ENCODE measurements at regions not wholly inside any gene's neighbourhood (a gene's known extent, or its start where the extent isn't known, plus 50 kb on each side); places are given as distances from the start of the nearest gene placed in this dataset.

DNA sequence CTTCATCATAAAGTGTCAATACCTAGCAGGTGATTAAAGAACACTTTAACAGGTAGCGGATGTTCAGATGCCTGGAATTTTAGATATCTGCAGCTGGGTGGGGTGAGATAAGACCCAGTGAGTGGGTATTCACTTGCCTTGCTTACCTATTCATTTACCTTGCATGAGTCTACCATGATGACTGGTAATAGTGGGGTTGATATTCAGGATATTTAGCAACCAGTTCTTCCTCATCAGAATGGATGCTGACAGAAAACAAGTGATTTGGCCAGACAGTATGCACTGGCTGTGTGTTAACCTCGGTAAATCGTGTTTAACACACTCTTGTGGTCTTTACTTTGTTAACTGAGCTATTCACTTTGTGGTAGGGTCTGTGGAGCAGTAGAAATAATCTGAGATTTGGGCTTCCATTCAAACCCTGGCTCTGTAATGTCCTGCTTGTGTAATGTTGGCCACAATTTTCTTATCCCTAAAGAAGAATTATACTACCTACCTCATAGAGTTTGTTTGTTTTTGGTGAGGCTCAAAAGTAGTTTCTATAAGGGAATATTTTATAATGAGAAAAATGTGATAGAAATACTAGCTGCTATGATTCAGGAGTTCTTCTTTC lies 391.9 kb upstream of the TBL1XR1 start:
- TF ChIP-seq, protein P1, sequence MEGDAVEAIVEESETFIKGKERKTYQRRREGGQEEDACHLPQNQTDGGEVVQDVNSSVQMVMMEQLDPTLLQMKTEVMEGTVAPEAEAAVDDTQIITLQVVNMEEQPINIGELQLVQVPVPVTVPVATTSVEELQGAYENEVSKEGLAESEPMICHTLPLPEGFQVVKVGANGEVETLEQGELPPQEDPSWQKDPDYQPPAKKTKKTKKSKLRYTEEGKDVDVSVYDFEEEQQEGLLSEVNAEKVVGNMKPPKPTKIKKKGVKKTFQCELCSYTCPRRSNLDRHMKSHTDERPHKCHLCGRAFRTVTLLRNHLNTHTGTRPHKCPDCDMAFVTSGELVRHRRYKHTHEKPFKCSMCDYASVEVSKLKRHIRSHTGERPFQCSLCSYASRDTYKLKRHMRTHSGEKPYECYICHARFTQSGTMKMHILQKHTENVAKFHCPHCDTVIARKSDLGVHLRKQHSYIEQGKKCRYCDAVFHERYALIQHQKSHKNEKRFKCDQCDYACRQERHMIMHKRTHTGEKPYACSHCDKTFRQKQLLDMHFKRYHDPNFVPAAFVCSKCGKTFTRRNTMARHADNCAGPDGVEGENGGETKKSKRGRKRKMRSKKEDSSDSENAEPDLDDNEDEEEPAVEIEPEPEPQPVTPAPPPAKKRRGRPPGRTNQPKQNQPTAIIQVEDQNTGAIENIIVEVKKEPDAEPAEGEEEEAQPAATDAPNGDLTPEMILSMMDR (conservative IDR thresholded peaks at IDR 0.05): no peak
- no peak for TF ChIP-seq ZFX (IDR thresholded peaks at IDR 0.05)

Data from C4-2B (cell line).